ENCODE measurements at regions not wholly inside any gene's neighbourhood (a gene's known extent, or its start where the extent isn't known, plus 50 kb on each side); places are given as distances from the start of the nearest gene placed in this dataset.

DNA sequence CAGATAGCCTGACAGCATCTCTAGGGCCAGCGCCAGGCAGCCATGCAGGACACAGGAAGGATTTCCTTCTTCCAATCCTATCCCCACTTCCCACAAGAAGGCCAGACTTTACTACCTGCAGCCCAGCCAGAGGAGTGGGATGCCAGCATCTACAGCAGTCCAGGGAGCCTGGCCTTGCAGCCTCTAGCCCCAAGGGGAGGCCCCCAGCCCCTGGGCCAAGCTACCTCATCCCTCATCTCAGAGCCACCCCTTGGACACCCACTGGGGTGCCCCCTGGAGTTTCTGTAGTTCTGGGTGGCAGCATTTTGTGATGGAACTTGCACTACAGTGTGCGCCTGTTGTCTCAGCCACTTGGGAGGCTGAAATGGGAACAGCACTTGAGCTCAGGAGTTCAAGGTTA is 170.8 kb upstream of the PODXL start:
- intact Hi-C loops (cut with DNase I), result no loop called here
- ATAC-seq (no peak), DNase-seq (no peak)

DNA sequence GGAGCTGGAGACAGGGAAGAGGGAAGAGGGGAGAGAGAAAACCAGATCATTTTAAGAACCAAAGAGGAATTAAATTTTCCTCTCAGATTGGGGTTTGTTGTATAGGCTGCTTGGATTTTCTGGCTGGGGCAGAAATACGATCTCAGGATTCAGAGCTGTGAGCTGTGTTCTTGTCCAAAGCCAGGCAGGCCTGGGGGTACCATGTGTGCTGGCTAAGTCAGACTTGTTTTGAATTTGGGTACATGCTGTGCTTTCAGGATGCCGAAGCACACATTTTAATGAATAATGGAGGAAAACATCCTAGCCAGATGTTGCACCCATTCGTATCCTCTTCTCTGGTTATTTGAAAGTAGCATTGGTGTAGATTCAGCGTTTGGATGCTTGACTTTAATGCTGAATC is 170.3 kb upstream of the PODXL start:
- intact Hi-C loops (cut with DNase I), result no loop called here
- DNase-seq (no peak), ATAC-seq (no peak)

GRCh38 chr7:131726031-131726430 is 169.6 kb upstream of the PODXL start:
- no peak for DNase-seq
- no peak for ATAC-seq
- intact Hi-C loops (cut with DNase I), result no loop called here

DNA sequence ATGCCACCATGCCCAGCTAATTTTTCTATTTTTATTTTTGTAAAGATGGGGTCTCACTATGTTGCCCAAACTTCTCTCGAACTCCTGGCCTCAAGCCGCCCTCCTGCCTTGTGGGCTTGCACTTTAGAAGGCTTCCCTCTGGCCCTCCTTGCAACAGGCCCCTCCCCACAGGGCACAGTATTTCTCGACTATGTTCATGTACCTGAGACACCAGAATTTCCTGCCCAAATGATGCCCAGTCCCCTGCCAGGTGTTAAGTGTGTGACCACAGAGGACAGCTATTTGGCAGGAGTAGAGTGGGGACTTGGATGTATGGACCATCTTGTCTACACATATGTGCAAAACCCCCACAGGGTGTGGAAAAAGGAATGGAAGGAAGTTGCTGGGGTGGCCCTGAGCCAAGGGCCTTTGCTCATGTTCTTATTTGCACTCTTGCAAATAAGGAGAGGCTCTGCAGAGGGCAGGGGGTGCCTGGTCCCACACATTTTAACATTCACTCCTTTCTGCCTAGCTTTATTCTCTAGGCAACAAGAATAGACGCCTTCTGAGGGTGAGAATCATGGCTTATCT is 168.4 kb upstream of the PODXL start:
- intact Hi-C loops (cut with DNase I), result no loop called here
- no peak for DNase-seq
- no peak for ATAC-seq

DNA sequence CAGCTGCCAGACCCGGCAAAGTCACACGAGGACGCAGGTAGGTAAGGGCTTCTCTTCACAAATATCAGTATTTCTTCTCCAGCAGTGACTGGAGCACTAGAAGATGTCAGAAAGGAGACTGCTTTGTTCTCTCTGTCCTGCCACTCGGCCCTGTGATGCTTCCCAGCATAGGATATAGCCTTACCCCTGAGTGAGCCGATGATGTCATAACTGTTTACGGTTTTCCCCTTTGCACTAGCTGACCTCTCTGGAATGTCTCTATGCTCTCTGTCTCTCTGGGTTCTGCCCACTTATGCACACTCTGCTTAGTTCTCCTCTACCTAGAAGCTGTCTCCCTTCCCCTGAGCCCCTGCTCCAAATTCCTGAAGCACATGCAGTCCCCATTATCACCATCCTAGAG is 167.5 kb upstream of the PODXL start:
- intact Hi-C loops (cut with DNase I), result no loop called here
- DNase-seq (no peak), ATAC-seq (no peak)

- no peak for DNase-seq
- intact Hi-C loops (cut with DNase I), result no loop called here
- ATAC-seq, result no peak
Observed at GRCh38 chr7:131722371-131722770, 165.9 kb upstream of the PODXL start.

DNA sequence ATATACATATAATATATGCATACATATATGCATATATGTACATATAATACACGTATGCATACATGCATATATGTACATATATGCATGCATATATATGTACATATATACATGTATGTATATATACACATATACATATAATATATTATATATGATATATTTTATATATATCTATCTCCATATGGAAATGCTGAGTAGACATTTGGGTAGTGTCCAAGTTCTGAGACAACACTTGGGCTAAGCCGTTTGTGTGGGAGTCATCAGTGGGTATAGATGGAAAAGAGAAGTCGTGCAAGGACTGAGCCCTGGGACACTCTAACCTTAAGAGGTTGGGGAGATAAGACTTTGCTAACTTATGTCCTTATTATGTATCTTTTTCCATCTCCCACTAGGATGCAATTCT is 165.2 kb upstream of the PODXL start:
- ATAC-seq (no peak), DNase-seq (no peak)
- intact Hi-C loops (cut with DNase I), result no loop called here

- no peak for ATAC-seq
- DNase-seq, result no peak
- intact Hi-C loops (cut with DNase I), result no loop called here
Observed at GRCh38 chr7:131720703-131721102, 164.3 kb upstream of the PODXL start.

DNA sequence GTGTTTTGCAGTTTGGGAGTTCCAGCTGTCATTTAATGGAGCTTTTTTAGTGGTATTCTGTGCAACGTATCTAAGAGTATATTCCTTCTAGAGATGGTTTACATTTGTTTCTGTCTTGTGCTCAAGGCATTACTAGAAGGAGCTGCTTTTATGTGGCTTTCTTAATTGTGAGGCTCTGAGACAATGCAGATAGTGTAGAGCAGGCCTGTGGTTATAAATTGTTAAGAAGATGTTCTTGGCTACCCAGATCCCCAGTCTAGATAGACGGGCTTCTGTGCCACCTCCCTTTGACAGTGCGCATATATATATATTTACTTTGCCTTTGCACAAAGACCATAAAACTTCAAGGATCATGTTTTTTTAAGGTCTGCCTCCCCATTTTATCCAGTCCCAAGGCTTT is 160.8 kb upstream of the PODXL start:
- ATAC-seq (no peak), DNase-seq (no peak)
- intact Hi-C loops (cut with DNase I), result no loop called here

DNA sequence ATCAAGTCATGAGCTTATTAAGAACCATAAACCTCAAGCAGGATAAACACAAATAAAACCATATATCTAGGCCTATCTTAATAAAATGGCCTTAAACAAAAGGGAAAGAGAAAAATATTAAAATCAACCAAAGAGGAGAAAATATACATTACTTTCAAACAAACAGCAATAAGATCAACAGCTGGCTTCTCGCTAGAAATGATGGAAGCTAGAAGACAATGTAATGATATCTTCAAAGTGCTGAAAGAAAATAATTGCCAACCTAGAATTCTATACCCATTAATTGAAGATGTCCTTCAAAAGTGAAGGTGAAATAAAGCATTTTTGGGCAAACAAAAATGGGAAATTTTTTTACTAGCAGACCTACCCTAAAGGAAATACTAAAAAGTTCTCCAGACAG is 142.9 kb upstream of the PODXL start:
- intact Hi-C loops (cut with DNase I), result loop anchor here in 1 of 2 donors (10.0 kb wide), 1 partner anchor 355 kb away; no protein-coding TSS in a partner anchor
- ATAC-seq, result no peak
- no peak for DNase-seq

DNA sequence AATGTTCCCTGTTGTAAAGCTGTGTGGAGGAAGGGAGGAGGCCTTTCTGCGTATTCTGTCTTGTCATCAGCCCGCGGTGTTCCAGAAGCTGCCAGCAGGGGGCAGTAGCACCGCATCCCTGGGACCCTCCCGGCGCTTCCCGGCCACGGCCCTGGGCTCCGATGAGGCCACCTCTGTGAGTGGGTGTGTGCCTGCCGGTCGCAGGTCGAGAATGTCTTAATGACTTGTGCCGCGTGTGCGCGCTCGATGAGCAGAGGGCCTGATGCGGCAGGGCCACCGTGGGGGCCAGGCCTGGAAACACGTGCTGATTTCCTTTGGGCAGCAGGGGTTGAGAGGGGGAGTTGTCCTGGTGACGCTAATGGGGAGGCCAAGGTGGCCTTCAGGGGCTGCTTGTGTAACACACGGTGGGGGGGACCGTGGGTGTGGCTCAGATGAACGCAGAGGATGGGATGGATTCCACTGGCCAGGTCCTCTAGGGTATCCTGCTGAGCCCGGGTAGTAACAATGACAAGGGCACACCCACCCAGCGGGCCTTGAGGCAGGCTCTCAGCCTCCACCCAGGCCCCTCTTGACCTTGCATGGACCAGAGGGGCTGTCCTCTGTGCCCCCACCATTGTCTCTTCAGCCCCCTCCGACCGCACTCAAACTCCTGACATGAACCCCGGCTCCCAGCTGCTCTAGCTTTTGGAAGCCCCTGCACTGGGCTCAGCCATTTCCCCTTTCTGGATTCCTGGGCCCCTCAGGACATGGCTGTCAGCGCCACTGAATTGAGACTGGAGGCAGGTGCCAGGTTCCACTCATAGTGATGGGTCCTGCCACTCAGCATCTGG is 135.9 kb upstream of the PODXL start:
- peak; percentile 62 for DNase-seq
- ATAC-seq, result peak; percentile 56 to 76
- intact Hi-C loops (cut with DNase I), result loop anchor here in 1 of 2 donors (10.0 kb wide), 1 partner anchor 362 kb away; no protein-coding TSS in a partner anchor

- DNase-seq, result no peak
- intact Hi-C loops (cut with DNase I), result loop anchor here in 1 of 2 donors (10.0 kb wide), 1 partner anchor 363 kb away; no protein-coding TSS in a partner anchor
- no peak for ATAC-seq
Observed at GRCh38 chr7:131691454-131692130, 135.2 kb upstream of the PODXL start.

- intact Hi-C loops (cut with DNase I), result loop anchor here in 1 of 2 donors (10.0 kb wide), 1 partner anchor 364 kb away; no protein-coding TSS in a partner anchor
- ATAC-seq (no peak), DNase-seq (no peak)
Observed at GRCh38 chr7:131690441-131690840, 134.0 kb upstream of the PODXL start.

GRCh38 chr7:131689662-131690234 is 133.3 kb upstream of the PODXL start:
- intact Hi-C loops (cut with DNase I), result loop anchor here in 1 of 2 donors (10.0 kb wide), 1 partner anchor 365 kb away; no protein-coding TSS in a partner anchor
- ATAC-seq, result no peak
- DNase-seq, result no peak

- ATAC-seq (peak; percentile 70 to 74), DNase-seq (peak; percentile 64)
- intact Hi-C loops (cut with DNase I), result no loop called here
Observed at GRCh38 chr7:131688738-131689661, 132.6 kb upstream of the PODXL start.

GRCh38 chr7:131687296-131687695 is 130.9 kb upstream of the PODXL start:
- intact Hi-C loops (cut with DNase I), result no loop called here
- ATAC-seq (no peak), DNase-seq (no peak)

DNA sequence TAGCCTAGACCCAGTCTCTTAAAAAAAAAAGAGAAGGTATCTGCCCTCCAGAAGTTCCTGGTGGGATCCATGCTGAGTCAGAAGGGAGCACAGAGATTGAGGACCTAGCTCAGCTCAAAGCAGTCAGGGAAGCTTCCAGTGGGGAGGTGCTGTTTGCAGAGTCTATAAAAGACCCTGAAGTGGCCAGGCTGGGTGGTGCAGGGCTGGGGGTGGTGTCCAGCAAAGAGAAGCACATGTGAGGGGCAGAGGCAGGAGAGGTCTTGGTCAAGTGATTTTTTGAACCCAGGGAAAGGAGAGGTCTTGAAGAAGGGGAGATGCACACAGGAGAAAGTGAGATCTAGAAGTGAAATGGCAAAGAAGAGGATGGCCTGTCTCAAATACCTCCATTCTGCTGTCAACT is 130.4 kb upstream of the PODXL start:
- ATAC-seq, result no peak
- no peak for DNase-seq

GRCh38 chr7:131683536-131684125 is 127.2 kb upstream of the PODXL start:
- no peak for DNase-seq
- no peak for ATAC-seq
- intact Hi-C loops (cut with DNase I), result no loop called here

More for the DNA sequence above, 130.4 kb upstream of the PODXL start:
- intact Hi-C loops (cut with DNase I), result no loop called here

Measured in left cardiac atrium (tissue), 4 donors.